D721Med (cell line): ENCODE measurements at regions not wholly inside any gene's neighbourhood (a gene's known extent, or its start where the extent isn't known, plus 50 kb on each side); places are given as distances from the start of the nearest gene placed in this dataset.

Source experiments
- DNase-seq: peaks from one replicate; pipeline ENCODE4 v3.0.0; 2011; ENCODE audit warnings: low spot score; ENCODE audit not compliant: insufficient read length
- FAIRE-seq: peaks from 2 replicates; lab custom pipeline; 2011; peaks lifted over from hg19 to GRCh38; lab: Jason Lieb, UNC
- CTCF ChIP-seq: IDR thresholded peaks from 2 replicates; pipeline ENCODE4 v1.5.1; 2012; ENCODE audit warnings: mild to moderate bottlenecking, control low read depth; ENCODE audit not compliant: insufficient read depth; ENCODE audit errors: missing control alignments

DNA sequence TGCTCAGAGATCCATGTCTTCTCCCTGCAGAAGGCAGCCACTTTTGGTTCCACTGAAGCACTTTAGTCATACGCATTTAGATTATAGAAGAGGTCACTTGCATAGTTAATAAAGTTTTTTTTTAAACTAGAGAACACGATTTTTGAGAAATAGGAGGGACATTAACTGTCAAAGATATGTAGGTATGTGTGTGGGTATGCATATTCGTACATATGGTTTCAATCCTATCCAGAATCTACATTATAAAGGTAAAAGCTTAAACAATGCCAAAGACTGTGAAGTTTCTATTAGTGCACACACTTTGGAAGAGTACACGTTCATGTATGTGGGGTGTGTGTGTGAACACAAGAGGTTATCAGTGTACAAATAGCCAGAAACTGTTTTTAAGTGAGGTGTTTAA is 103.2 kb downstream of the BTBD3 start:
- DNase-seq (no peak), FAIRE-seq (no peak)
- TF ChIP-seq CTCF, result no peak

DNA sequence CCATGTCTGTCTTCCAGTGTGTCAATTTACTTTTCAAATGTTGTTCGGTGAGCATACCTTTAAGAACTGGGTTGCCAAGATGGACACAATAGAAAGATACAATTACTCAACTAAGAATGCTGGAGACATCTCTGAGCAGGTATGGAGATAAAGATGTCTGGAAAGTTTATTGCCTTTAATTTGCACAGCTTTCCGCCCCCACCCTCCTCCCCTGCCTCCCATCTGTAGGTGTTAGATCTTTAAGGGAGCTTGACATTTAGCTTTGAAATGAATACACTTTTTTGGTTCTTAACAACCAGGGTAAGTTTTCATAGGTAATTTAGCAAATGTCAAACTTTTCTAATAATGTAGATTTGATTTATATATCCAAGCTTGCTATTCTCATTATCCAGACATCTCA is 104.4 kb downstream of the BTBD3 start:
- FAIRE-seq (no peak), DNase-seq (no peak)
- TF ChIP-seq CTCF, result no peak

DNA sequence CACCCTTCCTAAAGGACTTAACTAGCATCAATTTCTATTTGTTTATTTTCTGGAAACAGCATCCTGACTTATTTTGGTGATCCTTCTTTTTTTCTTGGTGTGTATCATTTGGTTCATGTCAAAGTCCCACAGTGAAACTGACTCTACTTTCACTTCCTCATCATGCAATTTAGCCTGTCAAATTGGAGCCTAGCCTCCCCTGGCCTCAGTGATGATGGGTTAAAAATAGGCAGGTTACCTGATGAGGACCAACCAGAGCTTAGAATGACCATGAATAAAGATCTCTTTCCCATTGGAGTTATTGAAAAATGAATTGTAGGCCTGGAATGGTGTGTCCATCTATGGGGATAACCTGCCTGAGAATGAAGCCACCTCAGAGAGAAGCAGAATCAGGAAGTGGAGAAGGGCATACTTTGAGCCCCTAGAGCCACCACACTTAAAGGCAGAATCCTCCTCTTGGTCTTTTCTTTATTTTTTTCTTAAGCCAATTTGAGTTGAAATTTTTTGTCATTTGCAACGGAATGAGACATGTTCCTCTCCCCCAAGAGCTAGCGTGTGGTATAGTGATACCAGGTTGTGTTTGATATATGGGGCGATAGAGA is 105.6 kb downstream of the BTBD3 start:
- FAIRE-seq (no peak), DNase-seq (no peak)
- no peak for TF ChIP-seq CTCF

DNA sequence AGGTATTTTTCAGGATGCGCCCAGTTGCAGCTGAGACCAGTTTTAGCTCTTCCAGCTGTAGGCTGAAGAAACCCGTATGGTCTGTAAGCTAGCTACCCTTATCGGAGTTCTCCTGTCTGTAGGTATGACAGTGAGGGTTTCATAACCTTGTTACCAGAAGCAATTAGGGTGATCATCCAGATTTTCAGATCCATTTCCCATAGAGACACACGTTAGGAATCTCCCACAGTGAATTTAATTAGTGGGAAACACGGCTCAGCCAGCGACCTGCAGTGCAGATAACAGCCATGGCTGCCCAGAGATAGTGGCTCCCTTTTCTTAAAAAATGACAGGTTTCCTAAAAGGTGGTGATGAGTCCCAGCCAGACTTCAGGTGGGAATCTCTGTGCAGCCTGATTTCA is 111.1 kb downstream of the BTBD3 start:
- TF ChIP-seq CTCF, result no peak
- DNase-seq, result no peak
- no peak for FAIRE-seq

GRCh38 chr20:12030470-12030869 is 112.8 kb downstream of the BTBD3 start:
- FAIRE-seq (no peak), DNase-seq (no peak)
- TF ChIP-seq CTCF, result no peak

- no peak for TF ChIP-seq CTCF
- DNase-seq (no peak), FAIRE-seq (no peak)
Observed at GRCh38 chr20:12036142-12036541, 118.4 kb downstream of the BTBD3 start.

GRCh38 chr20:12037521-12037920 is 119.8 kb downstream of the BTBD3 start:
- DNase-seq, result no peak
- no peak for TF ChIP-seq CTCF
- no peak for FAIRE-seq
